ENCODE measurements at regions not wholly inside any gene's neighbourhood (a gene's known extent, or its start where the extent isn't known, plus 50 kb on each side); places are given as distances from the start of the nearest gene placed in this dataset.
"Not testable (repeated sequence)": the region's sequence is repeated elsewhere in the genome, so short reads cannot be mapped to it uniquely, and the experiment has no call there.

DNA sequence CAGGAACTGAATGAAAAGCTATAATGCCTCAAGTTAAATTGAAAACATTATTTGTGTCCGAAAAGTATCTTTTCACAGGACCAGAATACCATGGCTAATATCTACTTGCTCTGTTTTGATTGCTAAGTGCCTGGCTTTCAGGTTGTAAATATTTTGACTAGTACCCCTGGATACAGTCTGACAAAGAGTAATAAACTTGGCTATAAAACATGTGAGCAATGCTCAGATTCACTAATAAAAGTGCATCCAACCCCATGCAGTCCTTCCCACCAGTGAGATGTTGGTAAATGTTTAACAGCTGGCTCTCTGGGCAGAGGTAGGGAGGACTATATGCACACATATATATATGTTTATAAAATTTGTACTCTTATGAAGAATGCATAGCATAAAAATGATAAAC, 281.8 kb upstream of the TGFBR2 start:
- H3K9ac ChIP-seq (ENCODE audit: low read length) = no peak overlapping the region
- H3K27me3 ChIP-seq (ENCODE audit: low read length) = no peaks in the 10 kb centered on the region
- no peaks in the 10 kb centered on the region for H3K79me2 ChIP-seq (ENCODE audit: insufficient read depth, low read length)
- H4K20me1 ChIP-seq (ENCODE audit: low read depth, low read length) = no peaks in the 10 kb centered on the region
- no peaks in the 10 kb centered on the region for H3F3A ChIP-seq (ENCODE audit: insufficient read depth)
- no peak overlapping the region for H3K27ac ChIP-seq (ENCODE audit: low read depth, low read length)
- no peaks in the 10 kb centered on the region for H3K36me3 ChIP-seq (ENCODE audit: low read length)
- H3K4me2 ChIP-seq (ENCODE audit: low read depth, low read length, poor library complexity, severe bottlenecking) = no peak overlapping the region
- no peak overlapping the region for H2AFZ ChIP-seq (ENCODE audit: low read depth, low read length, severe bottlenecking)
- H3K4me3 ChIP-seq (ENCODE audit: insufficient read depth, low read length, poor library complexity, severe bottlenecking) = no peak overlapping the region
- no peaks in the 10 kb centered on the region for H3K9me2 ChIP-seq (replicated peaks; ENCODE audit: insufficient read depth, low read length)
- H3K9me3 ChIP-seq (ENCODE audit: insufficient read depth, low read length) = no peaks in the 10 kb centered on the region
- TF ChIP-seq EZH2phosphoT487 (conservative IDR thresholded peaks at IDR 0.05; ENCODE audit: low read length) = no peak
- TF ChIP-seq CTCF (IDR thresholded peaks at IDR 0.05; ENCODE audit: insufficient read depth, low read length, poor library complexity, severe bottlenecking) = no peak

- H3F3A ChIP-seq (ENCODE audit: insufficient read depth); H3K79me2 ChIP-seq (ENCODE audit: insufficient read depth, low read length); H3K27me3 ChIP-seq (ENCODE audit: low read length); H3K27ac ChIP-seq (ENCODE audit: low read depth, low read length); H3K4me2 ChIP-seq (ENCODE audit: low read depth, low read length, poor library complexity, severe bottlenecking); H3K36me3 ChIP-seq (ENCODE audit: low read length); H3K9me2 ChIP-seq (replicated peaks; ENCODE audit: insufficient read depth, low read length); H3K9ac ChIP-seq (ENCODE audit: low read length); H4K20me1 ChIP-seq (ENCODE audit: low read depth, low read length); H3K4me3 ChIP-seq (ENCODE audit: insufficient read depth, low read length, poor library complexity, severe bottlenecking); H3K9me3 ChIP-seq (ENCODE audit: insufficient read depth, low read length); H2AFZ ChIP-seq (ENCODE audit: low read depth, low read length, severe bottlenecking): not testable (repeated sequence)
These were observed 278.4 kb upstream of the TGFBR2 start for GRCh38 chr3:30327976-30328375.

DNA sequence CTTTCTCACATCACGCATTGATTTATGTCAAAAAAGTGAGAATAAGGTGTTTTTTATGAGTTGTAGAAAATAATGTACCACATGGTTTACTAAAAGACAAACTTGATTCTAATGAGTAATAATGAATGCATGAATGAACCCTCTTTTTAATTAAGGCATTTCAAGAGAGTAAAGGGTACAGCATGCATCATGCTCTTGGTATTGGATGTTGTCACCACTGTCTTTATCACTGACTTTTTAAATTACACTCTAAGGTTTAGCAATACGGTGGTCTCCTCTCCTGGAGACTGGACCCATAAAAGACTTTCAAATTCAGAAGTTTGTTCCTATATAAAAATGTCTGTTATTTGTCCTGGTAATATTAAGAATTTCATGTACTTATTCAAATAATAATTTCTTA, 277.5 kb upstream of the TGFBR2 start:
- not testable (repeated sequence) for H3K36me3 ChIP-seq (ENCODE audit: low read length); H3K9ac ChIP-seq (ENCODE audit: low read length); H3K9me2 ChIP-seq (replicated peaks; ENCODE audit: insufficient read depth, low read length); H3K4me3 ChIP-seq (ENCODE audit: insufficient read depth, low read length, poor library complexity, severe bottlenecking); H3K79me2 ChIP-seq (ENCODE audit: insufficient read depth, low read length); H3F3A ChIP-seq (ENCODE audit: insufficient read depth); H3K4me2 ChIP-seq (ENCODE audit: low read depth, low read length, poor library complexity, severe bottlenecking); H3K27me3 ChIP-seq (ENCODE audit: low read length); H4K20me1 ChIP-seq (ENCODE audit: low read depth, low read length); H3K27ac ChIP-seq (ENCODE audit: low read depth, low read length); H3K9me3 ChIP-seq (ENCODE audit: insufficient read depth, low read length); H2AFZ ChIP-seq (ENCODE audit: low read depth, low read length, severe bottlenecking)

DNA sequence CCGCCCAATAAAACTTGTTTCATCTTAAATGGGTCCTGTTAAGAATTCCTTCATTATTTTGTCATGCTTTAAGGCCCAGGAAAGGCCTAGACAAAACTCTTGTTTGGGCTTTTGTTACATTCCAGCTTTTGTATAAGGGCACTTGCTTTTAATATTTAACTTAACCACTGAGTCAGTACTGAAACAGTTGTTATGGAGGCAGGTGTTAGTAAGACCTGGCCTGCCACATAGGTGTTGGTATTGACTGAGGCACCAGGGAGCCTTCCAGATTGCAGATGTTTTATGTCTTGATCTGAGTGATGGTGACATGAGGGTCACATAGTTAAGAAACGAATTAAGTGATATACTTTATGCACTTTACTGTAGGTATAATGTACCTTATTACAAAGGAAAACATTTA, 274.9 kb upstream of the TGFBR2 start:
- Histone ChIP-seq H3K9me3 (ENCODE audit: insufficient read depth, low read length) (no peaks in the 10 kb centered on the region), H3K27me3 (ENCODE audit: low read length) (no peaks in the 10 kb centered on the region), H3K9me2 (replicated peaks; ENCODE audit: insufficient read depth, low read length) (no peaks in the 10 kb centered on the region), H3K4me2 (ENCODE audit: low read depth, low read length, poor library complexity, severe bottlenecking) (no peak overlapping the region), H3F3A (ENCODE audit: insufficient read depth) (no peaks in the 10 kb centered on the region), H3K4me3 (ENCODE audit: insufficient read depth, low read length, poor library complexity, severe bottlenecking) (no peak overlapping the region), H4K20me1 (ENCODE audit: low read depth, low read length) (no peaks in the 10 kb centered on the region), H3K36me3 (ENCODE audit: low read length) (no peaks in the 10 kb centered on the region), H2AFZ (ENCODE audit: low read depth, low read length, severe bottlenecking) (no peak overlapping the region), H3K27ac (ENCODE audit: low read depth, low read length) (no peak overlapping the region), H3K9ac (ENCODE audit: low read length) (no peak overlapping the region), H3K79me2 (ENCODE audit: insufficient read depth, low read length) (no peaks in the 10 kb centered on the region)
- TF ChIP-seq EZH2phosphoT487 (conservative IDR thresholded peaks at IDR 0.05; ENCODE audit: low read length) = no peak
- TF ChIP-seq CTCF (IDR thresholded peaks at IDR 0.05; ENCODE audit: insufficient read depth, low read length, poor library complexity, severe bottlenecking) = no peak

Measured in SU-DHL-6 (cell line).